ENCODE measurements at regions not wholly inside any gene's neighbourhood (a gene's known extent, or its start where the extent isn't known, plus 50 kb on each side); places are given as distances from the start of the nearest gene placed in this dataset.
"Not testable (repeated sequence)": the region's sequence is repeated elsewhere in the genome, so short reads cannot be mapped to it uniquely, and the experiment has no call there.

DNA sequence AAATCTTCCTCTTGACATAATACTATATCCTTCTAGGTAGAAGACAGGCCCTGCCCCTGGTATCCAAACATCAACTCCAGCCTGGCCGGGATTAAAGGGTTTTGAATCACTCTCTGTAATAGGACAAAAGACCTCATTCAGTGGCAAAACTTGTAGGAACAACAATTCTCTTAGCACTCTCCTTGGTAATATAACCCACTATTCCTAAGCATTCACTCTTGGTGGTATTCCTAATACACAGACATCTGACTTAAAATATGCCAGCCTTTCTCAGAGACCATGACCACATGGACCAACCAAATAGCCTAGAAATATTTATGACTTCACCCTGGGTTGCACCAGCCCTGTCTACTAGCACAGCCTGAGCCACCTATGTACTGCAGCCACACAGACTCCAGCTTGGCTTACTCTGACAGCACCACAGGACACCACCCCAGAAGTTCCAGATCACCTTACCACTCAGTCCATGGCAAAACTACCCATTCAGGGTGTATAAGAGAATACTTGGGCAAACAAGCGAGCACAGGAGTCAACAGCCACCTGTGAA is 244.9 kb upstream of the NEBL start:
- DNase-seq (ENCODE audit: low read depth) = no peak

DNA sequence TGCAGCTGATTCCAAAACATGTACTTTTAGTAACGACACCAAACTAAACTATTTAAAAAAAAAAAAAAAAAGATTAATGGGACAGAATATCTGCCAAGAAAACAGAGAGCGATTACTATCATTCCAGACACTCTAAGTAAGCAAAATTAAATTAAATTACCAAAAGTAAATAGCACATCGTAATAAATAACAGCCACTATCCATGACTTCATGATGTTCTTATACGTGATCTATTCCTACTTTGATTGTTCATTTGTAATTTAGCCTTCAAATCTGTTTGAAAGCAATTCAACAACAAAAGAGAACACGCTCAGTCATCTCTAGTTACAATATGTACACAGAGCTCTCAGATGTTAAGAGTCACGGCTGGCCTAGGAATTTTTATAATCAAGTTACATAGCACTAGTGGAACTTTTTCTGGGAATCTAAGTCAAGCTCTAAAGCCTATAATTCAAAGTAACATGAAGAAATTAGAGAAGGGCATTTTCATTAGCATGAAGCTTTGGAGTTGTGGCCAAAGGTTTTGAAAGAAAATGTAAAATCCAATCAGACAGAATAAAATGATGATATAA is 241.7 kb upstream of the NEBL start:
- DNase-seq (ENCODE audit: low read depth) = no peak

DNA sequence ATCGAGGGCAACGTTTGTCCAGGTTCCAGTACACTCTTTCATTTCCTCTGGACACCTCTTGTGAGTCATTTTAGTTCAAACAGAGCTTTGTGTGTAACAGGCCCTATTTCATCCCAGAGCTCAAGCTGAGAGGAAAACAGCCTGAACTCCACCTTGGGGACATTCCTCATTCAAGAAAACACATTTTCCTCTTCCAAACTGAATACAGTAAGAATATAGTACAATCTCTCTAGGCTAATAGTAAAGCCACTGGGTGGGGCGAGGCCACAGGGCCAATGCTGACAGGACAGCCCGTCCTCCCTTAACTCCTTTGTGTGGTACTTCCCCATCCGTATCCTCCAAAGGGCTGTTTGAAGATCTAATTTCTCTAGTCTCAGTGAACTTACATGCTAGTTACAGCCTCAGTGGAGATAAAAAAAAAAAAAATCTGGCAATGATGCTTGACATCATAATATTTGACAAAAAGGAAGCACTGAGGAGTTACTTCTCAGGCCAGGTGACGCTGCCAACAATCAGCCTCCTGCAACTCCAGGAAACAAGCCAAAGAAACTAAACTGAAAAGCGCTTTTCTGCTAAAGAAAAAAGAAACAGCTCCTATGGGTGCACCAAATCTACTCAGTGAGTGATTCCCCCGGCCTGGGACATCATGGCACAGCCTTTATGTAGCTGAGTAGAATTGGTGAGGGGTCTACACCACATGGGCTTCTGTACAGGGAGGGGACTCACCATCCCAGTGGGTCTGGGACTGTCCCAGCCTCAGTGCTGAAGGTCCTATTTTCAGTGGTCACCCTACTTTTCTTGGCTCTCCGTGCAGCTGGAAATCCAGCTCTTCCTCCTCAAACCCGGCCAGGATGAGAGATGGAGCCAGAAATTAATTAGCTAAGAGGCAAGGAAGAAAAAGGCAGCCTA is 238.2 kb upstream of the NEBL start:
- peak; percentile 3 for DNase-seq (ENCODE audit: low read depth)

DNA sequence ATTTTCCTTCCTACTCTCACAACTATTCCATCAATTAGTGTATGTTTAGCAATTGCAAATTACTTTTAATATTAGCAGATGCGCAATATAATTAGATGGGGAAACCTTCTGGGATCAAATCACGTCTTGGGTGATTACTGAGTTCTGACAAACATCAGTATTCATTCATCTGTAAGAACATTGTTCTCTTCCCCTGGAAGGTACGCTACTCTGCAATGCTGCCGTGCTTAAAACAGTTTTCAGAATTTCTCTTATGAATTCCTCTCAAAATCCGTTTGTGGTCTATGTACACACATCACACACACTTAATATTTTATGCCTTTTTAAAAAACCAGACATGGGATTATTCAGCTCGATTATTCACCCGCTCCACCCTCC is 237.5 kb upstream of the NEBL start:
- no peak for DNase-seq (ENCODE audit: low read depth)

DNA sequence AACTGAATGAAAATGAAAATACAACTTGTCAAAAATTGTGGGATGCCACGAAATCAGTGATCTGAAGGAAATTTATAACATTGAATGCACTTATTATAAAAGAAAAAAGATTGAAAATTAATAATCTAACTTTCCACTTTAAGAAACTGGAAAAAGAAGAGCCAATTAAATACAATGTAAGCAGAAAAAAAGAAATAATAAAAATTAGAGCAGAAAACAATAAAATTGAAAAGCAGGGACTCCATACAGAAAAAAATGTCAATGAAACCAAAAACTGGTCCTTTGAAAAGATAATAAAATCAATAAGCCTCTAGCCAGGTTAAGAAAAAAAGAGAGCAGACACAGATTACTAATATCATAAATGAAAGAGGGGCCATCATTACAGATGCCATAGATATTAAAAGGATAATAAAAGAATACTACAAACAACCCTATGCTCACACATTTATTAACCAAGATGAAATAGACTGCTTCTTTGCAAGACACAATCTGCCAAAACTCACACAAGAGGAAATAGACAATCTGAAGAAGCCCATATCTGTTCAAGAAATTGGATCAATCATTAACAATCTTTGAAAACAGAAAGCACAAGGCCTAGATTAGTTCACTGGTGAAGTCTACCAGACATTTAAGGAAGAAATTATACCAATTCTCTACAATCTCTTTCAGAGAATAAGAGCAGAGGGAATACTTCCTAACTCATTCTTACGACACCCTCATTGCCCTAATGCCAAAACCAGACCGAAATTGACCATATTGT is 233.8 kb upstream of the NEBL start:
- no peak for DNase-seq (ENCODE audit: low read depth)

DNA sequence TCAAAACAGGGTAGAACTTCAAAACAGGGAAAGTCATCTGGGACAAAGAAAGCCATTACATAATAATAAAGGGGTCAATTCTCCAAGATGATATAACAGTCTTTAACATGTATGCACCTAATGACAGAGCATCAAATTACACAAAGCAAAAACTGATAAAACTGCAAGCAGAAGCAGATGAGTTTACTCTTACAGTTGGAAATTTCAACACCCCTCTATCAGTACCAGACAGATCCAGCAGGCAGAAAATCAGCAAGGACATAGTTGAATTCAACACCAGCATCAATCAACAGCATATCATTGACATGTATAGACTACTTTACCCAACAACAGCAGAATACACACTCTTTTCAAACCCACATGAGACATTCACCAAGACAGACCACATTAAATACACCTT is 233.0 kb upstream of the NEBL start:
- DNase-seq (ENCODE audit: low read depth) = no peak

DNA sequence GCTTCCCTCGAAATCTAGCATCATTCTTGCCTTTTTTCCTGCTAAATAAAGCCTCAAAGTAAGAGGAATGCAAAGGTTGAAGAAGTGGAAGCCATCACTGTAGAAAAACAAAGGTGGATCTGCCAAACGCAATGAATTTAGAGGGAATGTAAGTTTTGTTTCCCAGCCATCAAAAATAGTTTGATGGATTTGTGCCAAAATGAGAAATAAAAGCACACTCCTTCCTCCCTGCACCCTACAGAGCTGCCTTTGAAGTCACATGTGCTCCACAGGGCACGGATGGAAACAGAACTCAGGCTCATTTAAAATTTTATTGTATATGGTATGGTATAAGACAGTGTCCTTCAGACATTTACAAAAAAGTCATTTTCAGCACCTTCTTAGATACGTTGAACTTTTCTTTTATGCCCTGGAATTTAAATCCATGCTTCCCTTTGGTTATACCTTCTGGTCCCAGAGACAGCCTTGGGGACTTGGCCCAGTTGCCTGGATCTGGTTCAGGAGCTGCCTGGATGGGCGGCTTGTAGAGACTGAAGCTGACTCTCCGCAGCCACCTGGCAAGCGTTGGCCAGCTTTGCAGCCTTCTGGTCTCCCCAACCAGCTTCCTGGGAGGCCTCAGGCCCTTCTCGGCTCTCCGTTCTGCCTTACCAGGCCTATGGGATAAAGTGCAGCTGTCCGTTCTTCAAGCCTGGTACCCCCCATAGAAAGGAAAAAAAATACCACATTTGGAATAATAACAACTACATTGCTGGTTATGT is 228.5 kb upstream of the NEBL start:
- DNase-seq (ENCODE audit: low read depth) = no peak

DNA sequence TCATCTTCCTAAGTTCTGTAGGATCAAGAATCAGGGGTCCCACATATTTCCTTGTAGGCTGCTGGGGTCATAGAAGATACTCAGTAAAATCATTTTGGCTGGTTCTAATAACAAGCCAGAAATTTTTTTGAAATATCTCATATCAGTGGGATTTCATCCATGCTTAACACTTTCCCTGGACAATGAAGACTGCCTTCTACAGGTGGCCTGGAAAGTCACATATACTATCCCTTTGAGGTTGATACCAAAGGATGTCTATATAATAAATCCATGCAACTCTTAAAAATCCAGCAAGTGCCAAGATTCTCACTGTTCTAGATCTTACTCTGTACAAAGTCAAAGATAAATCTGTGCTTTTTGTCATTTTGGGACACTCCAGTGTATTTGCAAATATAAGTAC is 225.8 kb upstream of the NEBL start:
- no peak for DNase-seq (ENCODE audit: low read depth)

DNA sequence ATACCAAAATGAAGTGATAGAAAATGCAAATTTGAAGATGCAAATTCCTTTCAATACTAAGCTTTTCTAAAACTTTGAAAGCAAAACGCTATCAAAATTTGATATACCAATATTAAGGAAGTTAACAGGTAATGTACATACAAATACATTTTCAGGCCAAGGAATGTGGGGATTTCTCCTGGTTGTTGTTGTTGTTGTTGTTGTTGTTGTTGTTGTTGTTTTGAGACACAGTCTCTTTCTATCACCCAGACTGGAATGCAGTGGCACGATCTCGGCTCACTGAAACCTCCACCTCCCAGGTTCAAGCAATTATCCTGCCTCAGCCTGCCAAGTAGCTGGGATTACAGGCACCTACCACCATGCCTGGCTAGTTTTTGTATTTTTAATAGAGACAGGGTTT is 224.7 kb upstream of the NEBL start:
- DNase-seq (ENCODE audit: low read depth) = not testable (repeated sequence)

DNA sequence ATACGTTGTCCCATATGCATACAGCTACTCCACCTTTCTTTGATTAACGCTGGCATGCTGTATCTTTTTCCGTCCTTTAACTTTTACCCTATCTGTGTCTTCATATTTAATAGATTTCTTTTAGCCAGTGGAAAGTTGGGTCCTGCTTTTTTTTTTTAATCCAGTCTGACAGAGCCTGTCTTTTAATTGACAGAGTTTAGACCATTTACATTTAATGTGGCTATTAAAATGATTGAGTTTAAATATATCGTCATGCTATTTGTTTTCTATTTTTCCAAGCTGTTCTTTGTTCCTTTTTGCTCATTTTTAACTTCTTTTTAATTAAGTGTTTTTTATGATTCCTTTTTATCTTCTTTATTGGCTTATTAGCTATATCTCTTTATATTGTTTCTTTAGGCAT is 217.6 kb upstream of the NEBL start:
- no peak for DNase-seq (ENCODE audit: low read depth)

DNA sequence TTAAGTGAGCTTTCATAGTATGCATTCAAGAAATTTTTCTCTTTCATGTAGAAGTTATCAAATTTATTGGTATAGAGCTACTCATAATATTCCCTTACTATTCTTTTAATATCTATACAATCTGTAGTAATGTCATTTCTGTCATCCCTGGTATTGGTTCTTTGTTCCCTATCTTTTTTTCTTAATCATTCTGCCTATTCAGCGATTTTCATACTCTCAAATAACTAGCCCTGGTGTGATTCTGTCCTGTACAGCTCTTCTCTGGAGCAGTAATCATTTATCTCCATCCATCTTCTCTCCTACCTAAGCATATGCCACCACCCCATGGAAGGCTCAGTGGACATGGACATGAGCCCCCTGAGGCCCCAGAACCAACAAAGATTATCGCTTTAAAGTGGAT is 213.2 kb upstream of the NEBL start:
- DNase-seq (ENCODE audit: low read depth) = no peak

DNA sequence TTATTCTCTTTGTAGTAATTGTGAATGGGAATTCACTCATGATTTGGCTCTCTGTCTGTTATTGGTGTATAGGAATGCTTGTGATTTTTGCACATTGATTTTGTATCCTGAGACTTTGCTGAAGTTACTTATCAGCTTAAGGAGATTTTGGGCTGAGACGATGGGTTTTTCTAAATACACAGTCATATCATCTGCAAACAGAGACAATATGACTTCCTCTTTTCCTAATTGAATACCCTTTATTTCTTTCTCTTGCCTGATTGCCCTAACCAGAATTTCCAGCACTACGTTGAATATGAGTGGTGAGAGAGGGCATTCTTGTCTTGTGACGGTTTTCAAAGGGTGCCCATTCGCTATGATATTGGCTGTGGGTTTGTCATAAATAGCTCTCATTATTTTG is 209.8 kb upstream of the NEBL start:
- DNase-seq (ENCODE audit: low read depth) = not testable (repeated sequence)

DNA sequence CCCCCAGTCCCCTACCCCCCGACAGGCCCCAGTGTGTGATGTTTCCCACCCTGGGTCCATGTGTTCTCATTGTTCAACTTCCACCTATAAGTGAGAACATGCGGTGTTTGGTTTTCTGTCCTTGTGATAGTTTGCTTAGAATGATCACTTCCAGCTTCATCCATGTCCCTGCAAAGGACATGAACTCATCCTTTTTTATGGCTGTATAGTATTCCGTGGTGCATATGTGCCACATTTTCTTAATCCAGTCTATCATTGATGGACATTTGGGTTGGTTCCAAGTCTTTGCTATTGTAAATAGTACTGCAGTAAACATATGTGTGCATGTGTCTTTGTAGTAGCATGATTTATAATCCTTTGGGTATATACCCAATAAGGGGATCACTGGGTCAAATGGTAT is 208.2 kb upstream of the NEBL start:
- DNase-seq (ENCODE audit: low read depth) = not testable (repeated sequence)

DNA sequence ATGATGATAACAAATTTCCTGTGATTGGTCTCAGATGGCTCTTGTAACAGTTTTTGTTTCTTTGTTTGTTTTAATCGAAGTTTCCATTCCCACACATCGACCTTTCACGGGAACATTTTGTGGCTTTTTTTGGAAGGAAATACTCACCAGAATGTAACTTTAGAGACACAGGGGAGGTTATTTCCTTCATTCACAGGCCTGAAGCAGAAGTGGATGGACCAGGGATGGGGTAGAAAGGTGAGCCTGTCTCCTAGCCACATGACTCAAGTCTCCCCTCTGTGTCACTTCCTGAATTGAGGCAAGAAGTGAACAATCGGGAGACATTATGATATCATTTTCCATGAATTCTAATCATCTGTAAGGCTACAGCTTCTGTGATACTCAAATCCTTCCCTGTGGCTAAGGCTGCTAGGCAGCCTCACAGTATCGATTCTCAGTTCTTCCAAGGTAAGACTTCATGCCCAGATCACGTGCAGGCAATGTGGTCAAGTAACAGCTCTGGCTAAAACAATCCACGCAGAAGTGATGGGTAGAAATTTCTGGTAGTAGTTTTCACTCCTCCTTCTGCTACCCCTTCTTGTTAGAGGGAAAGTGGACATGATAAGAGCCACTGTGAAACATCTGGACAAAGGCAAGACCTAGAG is 203.9 kb upstream of the NEBL start:
- DNase-seq (ENCODE audit: low read depth) = peak; percentile 9

DNA sequence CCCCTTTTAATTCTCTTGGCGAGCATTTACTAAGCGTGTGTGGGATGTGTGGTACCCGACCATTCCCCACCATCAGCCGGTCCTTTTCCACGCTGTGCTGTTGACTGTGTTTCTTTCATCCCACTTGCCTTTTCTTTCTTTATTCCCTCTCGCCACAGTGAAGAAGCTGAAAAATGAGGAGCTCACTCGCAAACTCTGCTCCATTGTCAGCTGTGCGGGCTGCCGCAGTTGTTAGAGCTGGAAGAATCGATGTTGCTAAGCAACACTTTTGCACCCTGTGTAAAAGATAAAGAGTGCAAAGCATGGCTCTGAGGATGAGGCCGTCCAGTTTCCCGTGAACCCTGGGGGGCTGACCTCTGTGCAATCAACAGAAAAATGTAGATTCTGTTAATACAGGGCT is 203.1 kb upstream of the NEBL start:
- DNase-seq (ENCODE audit: low read depth) = no peak

DNA sequence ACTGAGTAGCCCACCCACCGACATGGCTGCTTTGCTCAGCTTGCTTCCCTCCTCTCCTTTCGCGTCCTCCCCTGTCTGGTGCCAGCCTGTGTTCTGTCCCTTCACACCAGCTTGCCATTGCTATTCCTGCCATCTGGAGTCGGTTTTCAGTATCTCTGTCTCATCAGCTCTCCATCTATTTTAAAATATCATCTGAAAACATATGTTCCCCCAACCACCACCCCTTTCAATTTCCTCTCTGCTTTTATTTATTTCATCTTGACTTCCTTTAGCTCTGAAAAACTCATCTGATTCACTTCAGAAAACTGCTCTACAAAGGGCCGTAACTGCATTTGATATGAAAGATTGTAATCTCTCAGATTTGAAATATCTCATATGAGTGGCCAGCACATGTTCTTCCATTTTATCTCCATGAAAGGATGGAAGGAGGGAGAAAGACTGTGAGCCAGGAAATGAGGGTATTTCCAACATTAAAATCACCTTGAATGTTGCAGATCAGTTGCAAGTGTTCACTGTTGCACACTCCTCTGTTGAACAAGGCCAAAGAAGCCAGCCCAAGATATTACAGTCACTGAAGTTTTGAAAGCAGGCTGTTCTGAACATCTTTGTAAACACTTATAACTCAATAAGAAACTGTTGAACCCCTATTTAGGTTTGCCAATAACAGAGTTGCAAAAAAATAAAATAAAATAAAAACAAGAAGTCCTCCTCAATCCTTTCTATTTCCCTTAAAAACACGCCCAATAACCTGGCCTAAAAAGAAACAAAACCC is 202.4 kb upstream of the NEBL start:
- DNase-seq (ENCODE audit: low read depth) = no peak

DNA sequence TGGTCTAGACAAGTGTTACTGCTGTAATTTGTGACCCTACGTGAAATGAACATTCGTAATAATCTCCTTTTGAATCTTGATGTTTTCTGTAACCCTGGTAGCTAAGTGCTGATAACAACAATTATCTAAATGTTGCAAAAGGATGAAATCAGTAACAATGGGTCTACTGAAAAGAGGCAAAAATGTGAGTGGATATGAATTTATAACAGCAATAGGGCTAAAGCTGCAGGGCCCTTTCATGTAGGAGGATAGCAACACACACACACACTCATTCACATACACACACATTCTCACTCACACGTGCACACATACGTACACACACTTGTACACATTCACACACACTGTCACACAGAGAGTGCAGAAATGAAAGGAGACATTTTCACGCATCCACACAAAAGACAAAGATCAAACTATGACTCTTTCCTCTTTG is 200.8 kb upstream of the NEBL start:
- DNase-seq (ENCODE audit: low read depth) = no peak

DNA sequence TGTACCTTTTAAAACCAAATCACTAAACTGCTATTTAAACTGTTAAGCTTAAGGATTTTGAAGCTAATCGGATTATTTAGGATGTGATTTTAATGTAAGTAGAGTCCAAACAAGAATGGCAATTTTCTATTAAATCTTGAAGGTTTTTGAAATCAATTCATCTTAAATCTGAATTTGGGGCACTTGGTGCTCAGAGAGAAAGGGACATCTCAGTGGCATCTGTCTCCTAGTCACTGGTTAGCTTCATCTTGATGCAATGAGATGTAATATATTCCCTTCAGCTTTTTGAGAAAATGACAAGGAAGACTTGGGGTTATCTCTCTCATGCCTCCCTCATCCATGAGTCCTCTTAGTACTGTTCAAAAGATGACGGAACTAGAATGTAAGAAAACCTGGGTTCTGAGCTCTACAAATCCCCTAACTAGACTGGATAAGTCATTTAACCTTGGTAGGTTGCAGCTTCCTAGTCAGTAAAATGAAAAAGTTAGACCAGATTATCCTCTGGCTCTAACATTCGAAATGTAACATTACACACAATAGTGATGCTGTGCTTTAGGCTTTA is 198.5 kb upstream of the NEBL start:
- no peak for DNase-seq (ENCODE audit: low read depth)

DNA sequence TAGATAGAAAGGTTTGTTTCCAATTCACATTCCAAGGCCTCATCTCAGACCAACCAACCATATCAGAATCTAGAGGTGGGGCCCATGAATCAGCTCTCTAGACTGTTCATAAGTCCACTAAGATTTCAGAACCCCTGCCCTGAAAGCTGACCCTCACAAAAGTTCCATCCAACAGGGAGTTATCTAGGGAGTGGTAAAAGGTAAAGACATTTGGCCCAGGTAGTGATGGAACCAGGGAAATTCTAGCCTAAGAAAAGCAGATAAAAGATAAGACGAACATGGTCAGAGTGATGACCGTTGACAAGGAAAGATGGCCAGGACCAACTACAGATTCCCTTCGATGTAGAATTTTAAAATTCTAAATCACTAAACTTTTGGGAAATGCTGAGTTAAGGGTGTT is 198.0 kb upstream of the NEBL start:
- no peak for DNase-seq (ENCODE audit: low read depth)

All from M059J (cell line).